GM19023 (cell line): ENCODE measurements at regions not wholly inside any gene's neighbourhood (a gene's known extent, or its start where the extent isn't known, plus 50 kb on each side); places are given as distances from the start of the nearest gene placed in this dataset.

Source experiments
- ATAC-seq: cut with Tn5 transposase; IDR thresholded peaks from one replicate; pipeline ENCODE4 v1.9.1; 2021; ENCODE audit warnings: mild to moderate bottlenecking, moderate library complexity; ENCODE audit not compliant: unreplicated experiment

- no peak for ATAC-seq
These were observed 726.1 kb upstream of the NRXN1 start for GRCh38 chr2:51758081-51758480.

- no peak for ATAC-seq
These were observed 702.2 kb upstream of the NRXN1 start for GRCh38 chr2:51734115-51734514.

- ATAC-seq: no peak
These were observed 691.8 kb upstream of the NRXN1 start for GRCh38 chr2:51723691-51724090.

GRCh38 chr2:51722311-51722710 is 690.4 kb upstream of the NRXN1 start:
- ATAC-seq: no peak

GRCh38 chr2:51720826-51721225 is 688.9 kb upstream of the NRXN1 start:
- no peak for ATAC-seq

- ATAC-seq: no peak
These were observed 686.9 kb upstream of the NRXN1 start for GRCh38 chr2:51718881-51719280.

- no peak for ATAC-seq
These were observed 685.4 kb upstream of the NRXN1 start for GRCh38 chr2:51717312-51717711.

- ATAC-seq: no peak
These were observed 679.8 kb upstream of the NRXN1 start for GRCh38 chr2:51711766-51712165.

- no peak for ATAC-seq
These were observed 678.3 kb upstream of the NRXN1 start for GRCh38 chr2:51710222-51710621.

- no peak for ATAC-seq
These were observed 675.7 kb upstream of the NRXN1 start for GRCh38 chr2:51707625-51708024.

GRCh38 chr2:51706220-51706619 is 674.3 kb upstream of the NRXN1 start:
- no peak for ATAC-seq

GRCh38 chr2:51705417-51705816 is 673.5 kb upstream of the NRXN1 start:
- no peak for ATAC-seq

- no peak for ATAC-seq
These were observed 666.1 kb upstream of the NRXN1 start for GRCh38 chr2:51698021-51698420.

- no peak for ATAC-seq
These were observed 665.2 kb upstream of the NRXN1 start for GRCh38 chr2:51697095-51697494.

- no peak for ATAC-seq
These were observed 663.6 kb upstream of the NRXN1 start for GRCh38 chr2:51695531-51695930.

GRCh38 chr2:51693640-51694039 is 661.7 kb upstream of the NRXN1 start:
- ATAC-seq: no peak

- no peak for ATAC-seq
These were observed 649.9 kb upstream of the NRXN1 start for GRCh38 chr2:51681854-51682253.

GRCh38 chr2:51673628-51674027 is 641.7 kb upstream of the NRXN1 start:
- no peak for ATAC-seq

GRCh38 chr2:51667679-51668078 is 635.7 kb upstream of the NRXN1 start:
- no peak for ATAC-seq

GRCh38 chr2:51662187-51662586 is 630.3 kb upstream of the NRXN1 start:
- no peak for ATAC-seq

- no peak for ATAC-seq
These were observed 625.9 kb upstream of the NRXN1 start for GRCh38 chr2:51657849-51658248.

GRCh38 chr2:51650769-51651168 is 618.8 kb upstream of the NRXN1 start:
- ATAC-seq: peak; percentile 47

GRCh38 chr2:51649366-51649765 is 617.4 kb upstream of the NRXN1 start:
- no peak for ATAC-seq

GRCh38 chr2:51638811-51639210 is 606.9 kb upstream of the NRXN1 start:
- ATAC-seq: no peak
